Memory B cell (primary cell): ENCODE measurements at regions not wholly inside any gene's neighbourhood (a gene's known extent, or its start where the extent isn't known, plus 50 kb on each side); places are given as distances from the start of the nearest gene placed in this dataset.

Experiments
- ATAC-seq: fragments of 150-1000 bp; cut with Tn5 transposase; 2 replicates; pipeline ENCODE4 v1.10.0; 2021; ENCODE audit warnings: low read depth, mild to moderate bottlenecking, moderate library complexity
- DNase-seq, 2 donors: peaks; one replicate each; pipeline ENCODE4 v3.0.0; 2022; ENCODE audit warnings: low spot score in 2 of 2
- H3K27ac Mint-ChIP-seq: one replicate; pipeline ENCODE4 v1.8.0; 2022; ENCODE audit warnings: mild to moderate bottlenecking, moderate library complexity, mixed read lengths
- H3K27me3 Mint-ChIP-seq: one replicate; pipeline ENCODE4 v1.8.0; 2022; ENCODE audit warnings: mixed read lengths
- H3K36me3 Mint-ChIP-seq: one replicate; pipeline ENCODE4 v1.8.0; 2022; ENCODE audit warnings: mild to moderate bottlenecking, mixed read lengths
- H3K4me1 Mint-ChIP-seq: one replicate; pipeline ENCODE4 v1.8.0; 2022; ENCODE audit warnings: mixed read lengths
- H3K4me3 Mint-ChIP-seq: one replicate; pipeline ENCODE4 v1.8.0; 2022; ENCODE audit warnings: mild to moderate bottlenecking, moderate library complexity, mixed read lengths
- H3K9me3 Mint-ChIP-seq: one replicate; pipeline ENCODE4 v1.8.0; 2022; ENCODE audit warnings: mixed read lengths

GRCh38 chr20:24112360-24112759 is 123.8 kb upstream of the GGTLC1 start:
- H3K4me1 Mint-ChIP-seq = peaks cover 8% of the 10 kb centered on the region
- no peak for ATAC-seq
- H3K27ac Mint-ChIP-seq = no peak overlapping the region
- no peak for DNase-seq
- no peak overlapping the region for H3K4me3 Mint-ChIP-seq
- H3K9me3 Mint-ChIP-seq = no peaks in the 10 kb centered on the region
- H3K27me3 Mint-ChIP-seq = peaks cover 6% of the 10 kb centered on the region
- H3K36me3 Mint-ChIP-seq = no peaks in the 10 kb centered on the region

GRCh38 chr20:24111858-24112257 is 123.3 kb upstream of the GGTLC1 start:
- H3K4me1 Mint-ChIP-seq = peaks cover 8% of the 10 kb centered on the region

GRCh38 chr20:24109537-24109936 is 121.0 kb upstream of the GGTLC1 start:
- Mint-ChIP-seq H3K4me3 (peak overlapping the region; percentile 73), H3K4me1 (peaks cover 2% of the 10 kb centered on the region), H3K36me3 (no peaks in the 10 kb centered on the region), H3K27me3 (peaks cover 8% of the 10 kb centered on the region), H3K9me3 (no peaks in the 10 kb centered on the region), H3K27ac (peak overlapping the region; percentile 69)
- DNase-seq = no peak
- ATAC-seq = peak; percentile 29

More at GRCh38 chr20:24111858-24112257, 123.3 kb upstream of the GGTLC1 start:
- DNase-seq (no peak), ATAC-seq (no peak)
- Mint-ChIP-seq H3K36me3 (no peaks in the 10 kb centered on the region), H3K4me3 (no peak overlapping the region), H3K9me3 (no peaks in the 10 kb centered on the region), H3K27ac (no peak overlapping the region), H3K27me3 (peaks cover 6% of the 10 kb centered on the region)

- Mint-ChIP-seq H3K27me3 (peaks cover 11% of the 10 kb centered on the region), H3K36me3 (no peaks in the 10 kb centered on the region), H3K9me3 (no peaks in the 10 kb centered on the region), H3K4me1 (peaks cover 2% of the 10 kb centered on the region), H3K4me3 (peak overlapping the region; percentile 73), H3K27ac (peak overlapping the region; percentile 69)
- no peak for DNase-seq
- ATAC-seq = peak; percentile 76
Measured at GRCh38 chr20:24109008-24109407, 120.4 kb upstream of the GGTLC1 start.

- ATAC-seq (no peak), DNase-seq (no peak)
- Mint-ChIP-seq H3K36me3 (no peaks in the 10 kb centered on the region), H3K4me1 (peaks cover 2% of the 10 kb centered on the region), H3K27me3 (peaks cover 12% of the 10 kb centered on the region), H3K27ac (peak overlapping the region; percentile 69), H3K9me3 (no peaks in the 10 kb centered on the region), H3K4me3 (peak overlapping the region; percentile 73)
Measured at GRCh38 chr20:24108581-24108980, 120.0 kb upstream of the GGTLC1 start.

- H3K36me3 Mint-ChIP-seq = no peaks in the 10 kb centered on the region
- peaks cover 10% of the 10 kb centered on the region for H3K27me3 Mint-ChIP-seq
- H3K9me3 Mint-ChIP-seq = no peaks in the 10 kb centered on the region
- no peak for ATAC-seq
- no peak for DNase-seq
- H3K4me1 Mint-ChIP-seq = peaks cover 4% of the 10 kb centered on the region
- no peak overlapping the region for H3K4me3 Mint-ChIP-seq
- H3K27ac Mint-ChIP-seq = no peak overlapping the region
Measured at GRCh38 chr20:24106801-24107445, 118.3 kb upstream of the GGTLC1 start.

- no peak overlapping the region for H3K4me3 Mint-ChIP-seq
- ATAC-seq = no peak
- no peaks in the 10 kb centered on the region for H3K9me3 Mint-ChIP-seq
- peaks cover 4% of the 10 kb centered on the region for H3K4me1 Mint-ChIP-seq
- DNase-seq = no peak
- peaks cover 10% of the 10 kb centered on the region for H3K27me3 Mint-ChIP-seq
- no peak overlapping the region for H3K27ac Mint-ChIP-seq
- no peaks in the 10 kb centered on the region for H3K36me3 Mint-ChIP-seq
Measured at GRCh38 chr20:24106150-24106800, 117.7 kb upstream of the GGTLC1 start.

- Mint-ChIP-seq H3K4me3 (no peak overlapping the region), H3K27me3 (peaks cover 6% of the 10 kb centered on the region), H3K9me3 (no peaks in the 10 kb centered on the region), H3K27ac (no peak overlapping the region), H3K36me3 (no peaks in the 10 kb centered on the region), H3K4me1 (peaks cover 2% of the 10 kb centered on the region)
- DNase-seq = no peak
- ATAC-seq = no peak
Measured at GRCh38 chr20:24102749-24103333, 114.3 kb upstream of the GGTLC1 start.

- H3K27ac Mint-ChIP-seq = no peak overlapping the region
- H3K9me3 Mint-ChIP-seq = no peaks in the 10 kb centered on the region
- DNase-seq (no peak), ATAC-seq (no peak)
- H3K4me1 Mint-ChIP-seq = peaks cover 2% of the 10 kb centered on the region
- H3K36me3 Mint-ChIP-seq = no peaks in the 10 kb centered on the region
- H3K27me3 Mint-ChIP-seq = peaks cover 6% of the 10 kb centered on the region
- H3K4me3 Mint-ChIP-seq = no peak overlapping the region
Measured at GRCh38 chr20:24102290-24102689, 113.7 kb upstream of the GGTLC1 start.

- peaks cover 2% of the 10 kb centered on the region for H3K4me1 Mint-ChIP-seq
- H3K27me3 Mint-ChIP-seq = peaks cover 6% of the 10 kb centered on the region
- no peak overlapping the region for H3K4me3 Mint-ChIP-seq
- no peaks in the 10 kb centered on the region for H3K36me3 Mint-ChIP-seq
- H3K27ac Mint-ChIP-seq = no peak overlapping the region
- ATAC-seq (peak; percentile 55), DNase-seq (no peak)
- no peaks in the 10 kb centered on the region for H3K9me3 Mint-ChIP-seq
Measured at GRCh38 chr20:24100370-24101011, 111.9 kb upstream of the GGTLC1 start.

GRCh38 chr20:24098886-24099285 is 110.3 kb upstream of the GGTLC1 start:
- Mint-ChIP-seq H3K4me3 (no peak overlapping the region), H3K4me1 (peaks cover 2% of the 10 kb centered on the region), H3K27ac (no peak overlapping the region), H3K36me3 (no peaks in the 10 kb centered on the region), H3K27me3 (peaks cover 1% of the 10 kb centered on the region), H3K9me3 (no peaks in the 10 kb centered on the region)
- DNase-seq (no peak), ATAC-seq (no peak)

GRCh38 chr20:24097506-24098245 is 109.1 kb upstream of the GGTLC1 start:
- H3K4me3 Mint-ChIP-seq = no peak overlapping the region
- H3K27ac Mint-ChIP-seq = no peak overlapping the region
- DNase-seq = no peak
- peaks cover 2% of the 10 kb centered on the region for H3K4me1 Mint-ChIP-seq
- no peaks in the 10 kb centered on the region for H3K36me3 Mint-ChIP-seq
- no peaks in the 10 kb centered on the region for H3K9me3 Mint-ChIP-seq
- ATAC-seq = no peak
- peaks cover 1% of the 10 kb centered on the region for H3K27me3 Mint-ChIP-seq

- ATAC-seq (no peak), DNase-seq (no peak)
- Mint-ChIP-seq H3K4me3 (no peak overlapping the region), H3K27me3 (no peaks in the 10 kb centered on the region), H3K9me3 (no peaks in the 10 kb centered on the region), H3K4me1 (no peaks in the 10 kb centered on the region), H3K27ac (no peak overlapping the region), H3K36me3 (no peaks in the 10 kb centered on the region)
Measured at GRCh38 chr20:24096864-24097450, 108.4 kb upstream of the GGTLC1 start.
